DOHH2 (cell line): ENCODE measurements at regions not wholly inside any gene's neighbourhood (a gene's known extent, or its start where the extent isn't known, plus 50 kb on each side); places are given as distances from the start of the nearest gene placed in this dataset.

Source experiments
- H3F3A ChIP-seq: fragments of 200-600 bp; sonication (generic), shearing (Covaris generic); 2 replicates; pipeline ENCODE4 v1.6.0; 2016; ENCODE audit warnings: antibody characterized with exemption, mild to moderate bottlenecking; ENCODE audit not compliant: control insufficient read depth, insufficient read depth
- H3K27ac ChIP-seq: fragments of 200-600 bp; sonication (generic); 2 replicates; pipeline ENCODE4 v1.5.1; 2014; ENCODE audit warnings: low read depth, mild to moderate bottlenecking, low read length, moderate library complexity
- H3K27me3 ChIP-seq: fragments of 200-600 bp; sonication (generic); 2 replicates; pipeline ENCODE4 v1.6.1; 2014; ENCODE audit warnings: mild to moderate bottlenecking, low read length, mixed read lengths; ENCODE audit not compliant: control insufficient read depth
- H3K36me3 ChIP-seq: fragments of 200-600 bp; sonication (generic); 2 replicates; pipeline ENCODE4 v1.6.1; 2014; ENCODE audit warnings: mild to moderate bottlenecking, low read length, moderate library complexity, mixed read lengths; ENCODE audit not compliant: control insufficient read depth
- H3K4me1 ChIP-seq: fragments of 200-600 bp; sonication (generic); 2 replicates; pipeline ENCODE4 v1.6.1; 2014; ENCODE audit warnings: mild to moderate bottlenecking, low read length, mixed read lengths; ENCODE audit not compliant: control insufficient read depth
- H3K4me2 ChIP-seq: fragments of 200-600 bp; sonication (generic); 2 replicates; pipeline ENCODE4 v1.6.0; 2014; ENCODE audit warnings: mild to moderate bottlenecking, low read length, moderate library complexity
- H3K4me3 ChIP-seq: fragments of 200-600 bp; sonication (generic); 2 replicates; pipeline ENCODE4 v1.5.1; 2014; ENCODE audit warnings: mild to moderate bottlenecking, low read length, mixed read lengths
- H3K79me2 ChIP-seq: fragments of 200-600 bp; sonication (generic); 2 replicates; pipeline ENCODE4 v1.6.1; 2014; ENCODE audit warnings: mild to moderate bottlenecking, low read length, mixed read lengths; ENCODE audit not compliant: control insufficient read depth
- H3K9me2 ChIP-seq: fragments of 200-600 bp; sonication (generic); replicated peaks from 2 replicates; pipeline ENCODE4 v1.6.1; 2014; ENCODE audit warnings: mild to moderate bottlenecking, low read length, mixed read lengths; ENCODE audit not compliant: control insufficient read depth
- H3K9me3 ChIP-seq: fragments of 200-600 bp; sonication (generic); 2 replicates; pipeline ENCODE4 v1.6.1; 2014; ENCODE audit warnings: antibody characterized with exemption, low read length, mixed read lengths; ENCODE audit not compliant: control insufficient read depth, insufficient read depth
- H4K20me1 ChIP-seq: fragments of 200-600 bp; sonication (generic); 2 replicates; pipeline ENCODE4 v1.6.0; 2014; ENCODE audit warnings: low read depth, mild to moderate bottlenecking, antibody characterized with exemption, low read length, moderate library complexity; ENCODE audit not compliant: control insufficient read depth, insufficient read depth
- EZH2phosphoT487 ChIP-seq: fragments of 200-600 bp; sonication (generic); IDR thresholded peaks from 2 replicates; pipeline ENCODE4 v1.6.1; 2017; ENCODE audit warnings: borderline replicate concordance, mild to moderate bottlenecking, antibody characterized with exemption, low read length, moderate library complexity, mixed read lengths
- TF ChIP-seq, protein P1 (sequence below): fragments of 200-600 bp; sonication (generic); IDR thresholded peaks from one replicate; pipeline ENCODE4 v1.5.1; 2014; ENCODE audit warnings: antibody characterized with exemption, mild to moderate bottlenecking, low read depth, low read length; ENCODE audit not compliant: poor library complexity, severe bottlenecking

- Histone ChIP-seq H3K36me3 (no peaks in the 10 kb centered on the region), H3K9me2 (no peaks in the 10 kb centered on the region), H3K27me3 (no peaks in the 10 kb centered on the region), H3K27ac (no peak overlapping the region), H3K4me1 (no peaks in the 10 kb centered on the region), H4K20me1 (no peaks in the 10 kb centered on the region), H3K9me3 (peaks cover 17% of the 10 kb centered on the region; the same call in 1 of the 2 replicates), H3K4me3 (no peak overlapping the region), H3F3A (no peaks in the 10 kb centered on the region), H3K4me2 (no peak overlapping the region), H3K79me2 (no peaks in the 10 kb centered on the region)
- no peak for TF ChIP-seq EZH2phosphoT487
- TF ChIP-seq, protein P1, sequence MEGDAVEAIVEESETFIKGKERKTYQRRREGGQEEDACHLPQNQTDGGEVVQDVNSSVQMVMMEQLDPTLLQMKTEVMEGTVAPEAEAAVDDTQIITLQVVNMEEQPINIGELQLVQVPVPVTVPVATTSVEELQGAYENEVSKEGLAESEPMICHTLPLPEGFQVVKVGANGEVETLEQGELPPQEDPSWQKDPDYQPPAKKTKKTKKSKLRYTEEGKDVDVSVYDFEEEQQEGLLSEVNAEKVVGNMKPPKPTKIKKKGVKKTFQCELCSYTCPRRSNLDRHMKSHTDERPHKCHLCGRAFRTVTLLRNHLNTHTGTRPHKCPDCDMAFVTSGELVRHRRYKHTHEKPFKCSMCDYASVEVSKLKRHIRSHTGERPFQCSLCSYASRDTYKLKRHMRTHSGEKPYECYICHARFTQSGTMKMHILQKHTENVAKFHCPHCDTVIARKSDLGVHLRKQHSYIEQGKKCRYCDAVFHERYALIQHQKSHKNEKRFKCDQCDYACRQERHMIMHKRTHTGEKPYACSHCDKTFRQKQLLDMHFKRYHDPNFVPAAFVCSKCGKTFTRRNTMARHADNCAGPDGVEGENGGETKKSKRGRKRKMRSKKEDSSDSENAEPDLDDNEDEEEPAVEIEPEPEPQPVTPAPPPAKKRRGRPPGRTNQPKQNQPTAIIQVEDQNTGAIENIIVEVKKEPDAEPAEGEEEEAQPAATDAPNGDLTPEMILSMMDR = no peak
Observed at GRCh38 chr13:22642088-22642487, 538.7 kb upstream of the SGCG start.

GRCh38 chr13:22644941-22645340 lies 535.8 kb upstream of the SGCG start:
- no peaks in the 10 kb centered on the region for H3K36me3 ChIP-seq
- H3K27me3 ChIP-seq = no peaks in the 10 kb centered on the region
- H3K4me1 ChIP-seq = no peaks in the 10 kb centered on the region
- no peak overlapping the region for H3K4me3 ChIP-seq
- H3K9me2 ChIP-seq = no peaks in the 10 kb centered on the region
- H4K20me1 ChIP-seq = no peaks in the 10 kb centered on the region
- no peaks in the 10 kb centered on the region for H3K79me2 ChIP-seq
- no peak overlapping the region for H3K27ac ChIP-seq
- H3K9me3 ChIP-seq = peaks cover 17% of the 10 kb centered on the region; the same call in 1 of the 2 replicates
- H3F3A ChIP-seq = no peaks in the 10 kb centered on the region
- no peak overlapping the region for H3K4me2 ChIP-seq
- TF ChIP-seq, protein P1 = no peak
- TF ChIP-seq EZH2phosphoT487 = no peak

DNA sequence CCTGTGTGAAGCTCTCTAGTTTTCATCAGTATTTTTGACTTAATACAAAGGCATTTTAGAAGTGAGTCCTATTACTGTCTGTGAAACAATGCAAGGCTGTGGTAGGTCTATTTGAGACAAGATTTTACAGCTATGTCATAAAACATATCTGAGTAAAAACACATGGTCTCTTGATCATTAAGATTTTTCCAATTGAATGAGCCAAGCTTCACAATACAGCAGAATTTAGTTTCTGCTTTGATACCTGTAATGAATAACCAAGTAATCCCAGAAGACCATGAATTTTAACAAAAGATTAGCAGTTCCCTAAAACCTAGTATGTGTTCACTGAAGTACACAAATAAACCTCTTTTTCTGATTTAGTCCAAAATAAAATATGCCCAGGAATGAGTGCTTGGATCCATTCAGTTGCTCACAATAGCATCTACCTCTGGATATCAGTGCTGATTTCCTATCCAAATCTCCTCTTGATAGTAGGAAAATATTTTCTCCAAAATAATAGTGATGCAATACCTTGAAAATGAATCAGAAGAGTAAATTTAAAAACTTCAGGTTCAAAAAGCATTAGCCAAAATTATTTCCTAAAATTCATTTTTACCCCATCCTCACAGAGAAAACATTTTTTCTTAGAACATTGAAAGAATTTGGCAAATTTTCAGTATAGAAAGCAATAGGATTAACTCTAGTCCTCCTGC lies 533.5 kb upstream of the SGCG start:
- Histone ChIP-seq H3K36me3 (no peaks in the 10 kb centered on the region), H3K79me2 (no peaks in the 10 kb centered on the region), H4K20me1 (no peaks in the 10 kb centered on the region), H3F3A (no peaks in the 10 kb centered on the region), H3K27ac (no peak overlapping the region), H3K4me2 (no peak overlapping the region), H3K4me1 (no peaks in the 10 kb centered on the region), H3K4me3 (no peak overlapping the region), H3K27me3 (no peaks in the 10 kb centered on the region), H3K9me2 (no peaks in the 10 kb centered on the region), H3K9me3 (peaks cover 13% of the 10 kb centered on the region; the same call in 1 of the 2 replicates)
- TF ChIP-seq, protein P1 = no peak
- TF ChIP-seq EZH2phosphoT487 = no peak
